Fibroblast of skin of right biceps (primary cell): ENCODE measurements at regions not wholly inside any gene's neighbourhood (a gene's known extent, or its start where the extent isn't known, plus 50 kb on each side); places are given as distances from the start of the nearest gene placed in this dataset.
"Not testable (repeated sequence)": the region's sequence is repeated elsewhere in the genome, so short reads cannot be mapped to it uniquely, and the experiment has no call there.

ENCODE experiments used
- DNase-seq: peaks from one replicate; pipeline ENCODE4 v3.0.0-alpha.2; 2013

GRCh38 chr5:106088462-106088861, 1582.3 kb downstream of the EFNA5 start:
- no peak for DNase-seq

GRCh38 chr5:106086352-106086751, 1584.4 kb downstream of the EFNA5 start:
- DNase-seq, result no peak

GRCh38 chr5:106085556-106085955, 1585.2 kb downstream of the EFNA5 start:
- no peak for DNase-seq

GRCh38 chr5:106085136-106085535, 1585.6 kb downstream of the EFNA5 start:
- DNase-seq, result no peak

GRCh38 chr5:106080535-106080934, 1590.2 kb downstream of the EFNA5 start:
- DNase-seq, result no peak

- DNase-seq, result no peak
Observed at GRCh38 chr5:106076655-106077054, 1594.1 kb downstream of the EFNA5 start.

- DNase-seq, result no peak
Observed at GRCh38 chr5:106072208-106072607, 1598.5 kb downstream of the EFNA5 start.

- DNase-seq, result no peak
Observed at GRCh38 chr5:106047341-106047740, 1623.4 kb downstream of the EFNA5 start.

- not testable (repeated sequence) for DNase-seq
Observed at GRCh38 chr5:106032069-106032468, 1638.7 kb downstream of the EFNA5 start.

- DNase-seq, result no peak
Observed at GRCh38 chr5:106028314-106028713, 1642.4 kb downstream of the EFNA5 start.

- peak; percentile 6 for DNase-seq
Observed at GRCh38 chr5:106020894-106021293, 1649.8 kb downstream of the EFNA5 start.

GRCh38 chr5:106019261-106019660, 1651.5 kb downstream of the EFNA5 start:
- peak; percentile 38 for DNase-seq

- no peak for DNase-seq
Observed at GRCh38 chr5:106017243-106017857, 1653.4 kb downstream of the EFNA5 start.

- DNase-seq, result no peak
Observed at GRCh38 chr5:106014262-106014661, 1656.5 kb downstream of the EFNA5 start.

- no peak for DNase-seq
Observed at GRCh38 chr5:106006242-106006641, 1664.5 kb downstream of the EFNA5 start.

GRCh38 chr5:105998991-105999390, 1671.7 kb downstream of the EFNA5 start:
- peak; percentile 20 for DNase-seq

- no peak for DNase-seq
Observed at GRCh38 chr5:105993027-105993426, 1677.7 kb downstream of the EFNA5 start.

GRCh38 chr5:105982526-105982925, 1688.2 kb downstream of the EFNA5 start:
- DNase-seq, result no peak

- no peak for DNase-seq
Observed at GRCh38 chr5:105978011-105978410, 1692.7 kb downstream of the EFNA5 start.

- DNase-seq, result no peak
Observed at GRCh38 chr5:105977163-105977562, 1693.6 kb downstream of the EFNA5 start.

- no peak for DNase-seq
Observed at GRCh38 chr5:105970919-105971318, 1699.8 kb downstream of the EFNA5 start.

GRCh38 chr5:105968981-105969380, 1701.8 kb downstream of the EFNA5 start:
- no peak for DNase-seq

- DNase-seq, result no peak
Observed at GRCh38 chr5:105963696-105964255, 1707.0 kb downstream of the EFNA5 start.

GRCh38 chr5:105961572-105961971, 1709.2 kb downstream of the EFNA5 start:
- DNase-seq, result no peak
